ENCODE measurements at regions not wholly inside any gene's neighbourhood (a gene's known extent, or its start where the extent isn't known, plus 50 kb on each side); places are given as distances from the start of the nearest gene placed in this dataset.

GRCh38 chr11:122413677-122414076 lies 241.8 kb upstream of the UBASH3B start:
- H3K27ac Mint-ChIP-seq (ENCODE audit: unreplicated experiment), result no peak overlapping the region
- no peak for TF ChIP-seq CTCF (IDR thresholded peaks at IDR 0.05; ENCODE audit: unreplicated experiment)
- H3K36me3 Mint-ChIP-seq (ENCODE audit: low read depth, unreplicated experiment), result no peaks in the 10 kb centered on the region
- peaks cover 3% of the 10 kb centered on the region for H3K27me3 Mint-ChIP-seq (ENCODE audit: unreplicated experiment)
- H3K4me1 Mint-ChIP-seq (ENCODE audit: unreplicated experiment), result no peaks in the 10 kb centered on the region
- DNase-seq (ENCODE audit: low spot score), result no peak
- no peaks in the 10 kb centered on the region for H3K9me3 Mint-ChIP-seq (ENCODE audit: unreplicated experiment)
- no peak overlapping the region for H3K4me3 Mint-ChIP-seq (ENCODE audit: unreplicated experiment)

- peaks cover 3% of the 10 kb centered on the region for H3K27me3 Mint-ChIP-seq (ENCODE audit: unreplicated experiment)
- no peaks in the 10 kb centered on the region for H3K9me3 Mint-ChIP-seq (ENCODE audit: unreplicated experiment)
- H3K36me3 Mint-ChIP-seq (ENCODE audit: low read depth, unreplicated experiment), result no peaks in the 10 kb centered on the region
- no peak overlapping the region for H3K27ac Mint-ChIP-seq (ENCODE audit: unreplicated experiment)
- H3K4me3 Mint-ChIP-seq (ENCODE audit: unreplicated experiment), result no peak overlapping the region
- no peaks in the 10 kb centered on the region for H3K4me1 Mint-ChIP-seq (ENCODE audit: unreplicated experiment)
- no peak for TF ChIP-seq CTCF (IDR thresholded peaks at IDR 0.05; ENCODE audit: unreplicated experiment)
- no peak for DNase-seq (ENCODE audit: low spot score)
Measured at GRCh38 chr11:122412581-122412980, 242.9 kb upstream of the UBASH3B start.

DNA sequence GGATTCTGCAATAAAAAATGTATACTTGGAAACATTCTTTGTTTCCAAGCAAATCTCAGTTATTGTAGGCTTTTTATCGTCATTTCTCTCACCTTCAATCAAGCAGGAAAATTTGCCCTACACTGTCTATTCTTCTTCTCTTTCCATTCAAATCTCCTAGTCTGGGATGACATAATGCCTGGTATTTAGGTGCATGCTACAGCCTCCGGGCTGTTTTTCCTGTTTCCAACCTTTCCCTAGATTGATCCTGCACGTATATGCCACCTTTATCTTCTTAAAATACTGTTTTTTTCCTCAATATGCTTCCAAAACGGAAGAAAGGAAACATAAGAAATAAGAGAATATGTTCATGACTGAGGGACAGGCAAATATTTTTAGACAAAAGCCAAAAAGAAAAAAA lies 249.1 kb upstream of the UBASH3B start:
- no peak for DNase-seq (ENCODE audit: low spot score)
- H3K4me1 Mint-ChIP-seq (ENCODE audit: unreplicated experiment), result no peaks in the 10 kb centered on the region
- no peak overlapping the region for H3K27ac Mint-ChIP-seq (ENCODE audit: unreplicated experiment)
- no peak for TF ChIP-seq CTCF (IDR thresholded peaks at IDR 0.05; ENCODE audit: unreplicated experiment)
- H3K36me3 Mint-ChIP-seq (ENCODE audit: low read depth, unreplicated experiment), result no peaks in the 10 kb centered on the region
- H3K9me3 Mint-ChIP-seq (ENCODE audit: unreplicated experiment), result no peaks in the 10 kb centered on the region
- no peaks in the 10 kb centered on the region for H3K27me3 Mint-ChIP-seq (ENCODE audit: unreplicated experiment)
- H3K4me3 Mint-ChIP-seq (ENCODE audit: unreplicated experiment), result no peak overlapping the region

DNA sequence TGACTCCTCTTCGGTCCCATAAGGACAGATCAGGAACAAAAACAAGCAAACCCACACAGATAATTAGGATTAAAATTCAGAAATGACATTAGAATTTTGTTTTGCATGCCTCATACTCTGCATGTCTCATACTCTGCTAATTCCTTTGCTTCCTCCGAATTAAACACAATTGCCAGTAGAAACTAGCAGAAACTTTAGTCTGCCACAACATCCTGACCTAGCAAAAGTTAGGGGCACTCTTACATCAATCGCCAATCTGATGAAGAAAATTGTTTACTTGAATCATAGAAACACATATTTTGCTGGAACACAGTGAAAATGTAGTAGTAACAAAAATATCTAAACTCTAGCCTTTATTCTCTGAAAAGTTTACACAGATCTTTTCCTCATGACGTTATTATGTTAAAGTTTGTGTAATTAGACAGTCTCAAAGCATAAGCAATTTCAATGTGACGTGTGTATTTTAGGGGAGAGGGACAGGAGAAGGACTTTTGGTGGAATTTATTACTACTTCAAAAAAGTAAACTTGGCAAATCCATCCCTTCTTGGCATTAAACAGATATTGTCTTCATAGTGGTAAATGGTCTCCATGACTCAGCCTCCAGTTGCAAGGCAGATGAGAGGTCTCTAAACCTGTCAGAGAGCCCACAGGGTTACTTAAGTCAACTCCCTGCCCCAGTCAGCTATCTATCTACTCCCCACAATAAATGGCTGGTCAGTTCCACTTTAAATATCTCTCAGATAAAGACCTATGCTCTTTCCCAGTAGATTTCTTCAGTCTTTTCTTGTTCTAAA lies 249.8 kb upstream of the UBASH3B start:
- DNase-seq (ENCODE audit: low spot score), result no peak

More for the DNA sequence above, 249.8 kb upstream of the UBASH3B start:
- no peaks in the 10 kb centered on the region for H3K4me1 Mint-ChIP-seq (ENCODE audit: unreplicated experiment)
- TF ChIP-seq CTCF (IDR thresholded peaks at IDR 0.05; ENCODE audit: unreplicated experiment), result no peak
- H3K36me3 Mint-ChIP-seq (ENCODE audit: low read depth, unreplicated experiment), result no peaks in the 10 kb centered on the region
- no peak overlapping the region for H3K4me3 Mint-ChIP-seq (ENCODE audit: unreplicated experiment)
- H3K9me3 Mint-ChIP-seq (ENCODE audit: unreplicated experiment), result no peaks in the 10 kb centered on the region
- no peaks in the 10 kb centered on the region for H3K27me3 Mint-ChIP-seq (ENCODE audit: unreplicated experiment)
- H3K27ac Mint-ChIP-seq (ENCODE audit: unreplicated experiment), result no peak overlapping the region
